DMS114 treated with DMSO at 0.1 percent for 48 hours (cell line): ENCODE measurements at regions not wholly inside any gene's neighbourhood (a gene's known extent, or its start where the extent isn't known, plus 50 kb on each side); places are given as distances from the start of the nearest gene placed in this dataset.
"Not testable (repeated sequence)": the region's sequence is repeated elsewhere in the genome, so short reads cannot be mapped to it uniquely, and the experiment has no call there.

Experiments used
- DNase-seq: peaks from one replicate; lab custom pipeline; 2025; ENCODE audit not compliant: unreplicated experiment; lab: John Stamatoyannopoulos, UW

GRCh38 chr16:60074378-60074777, 1340.3 kb upstream of the GOT2 start:
- DNase-seq, result no peak

- DNase-seq, result no peak
Measured at GRCh38 chr16:60073376-60073775, 1339.3 kb upstream of the GOT2 start.

DNA sequence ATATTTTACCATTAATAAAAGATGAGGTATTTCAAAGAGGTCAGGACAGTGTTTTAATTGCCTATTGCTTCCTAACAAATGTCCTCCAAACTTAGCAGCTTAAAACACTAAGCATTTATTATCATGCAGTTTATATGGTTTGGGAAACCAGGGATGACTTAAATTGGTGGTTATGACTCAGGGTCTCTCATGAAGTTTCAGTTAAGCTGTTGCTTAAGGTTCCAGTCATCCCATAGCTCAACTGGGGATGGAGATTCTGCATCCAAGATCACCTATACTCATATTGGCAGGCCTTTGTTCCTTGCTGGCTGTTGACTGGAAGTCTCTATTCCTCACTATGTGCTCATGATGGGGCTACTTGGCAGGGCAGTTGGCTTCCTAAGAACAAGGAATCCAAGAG, 1329.9 kb upstream of the GOT2 start:
- no peak for DNase-seq

GRCh38 chr16:60061396-60061795, 1327.3 kb upstream of the GOT2 start:
- no peak for DNase-seq

DNA sequence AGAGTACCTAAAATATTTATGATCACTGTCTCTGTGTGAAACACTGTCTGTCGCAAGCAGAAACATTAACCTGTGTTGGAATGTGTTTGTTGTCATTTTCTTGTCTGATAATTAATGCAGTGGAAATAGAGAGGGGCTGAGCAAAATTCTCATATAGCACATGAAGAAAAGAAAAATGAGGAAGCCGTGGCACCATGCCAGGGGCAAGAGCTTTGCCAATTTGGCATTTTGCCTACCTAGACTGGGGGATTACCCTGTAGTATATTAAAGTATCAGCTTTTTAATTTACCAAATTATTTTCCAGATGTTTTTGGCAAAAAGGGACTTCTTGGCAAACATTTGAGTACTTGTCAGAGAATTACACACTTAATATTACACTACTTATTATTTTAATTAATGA, 1326.6 kb upstream of the GOT2 start:
- no peak for DNase-seq

DNA sequence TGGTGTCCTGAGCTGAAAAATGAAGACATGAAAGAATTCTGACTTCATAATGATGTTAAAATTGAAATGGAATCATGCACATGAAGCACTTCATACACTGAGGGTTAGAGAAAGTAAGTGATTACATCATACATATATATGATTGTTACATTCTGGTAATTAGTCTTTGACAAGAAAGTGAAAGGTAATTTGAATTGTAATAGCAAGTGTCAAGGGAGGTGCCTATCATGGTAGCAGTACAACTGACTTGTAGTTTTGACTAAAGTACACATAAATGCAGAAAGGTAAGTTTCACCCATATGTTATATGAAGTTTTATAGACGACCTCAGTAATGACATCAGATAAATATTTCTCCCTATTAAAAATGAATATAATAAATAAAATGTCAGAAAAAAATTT, 1325.0 kb upstream of the GOT2 start:
- DNase-seq, result no peak

DNA sequence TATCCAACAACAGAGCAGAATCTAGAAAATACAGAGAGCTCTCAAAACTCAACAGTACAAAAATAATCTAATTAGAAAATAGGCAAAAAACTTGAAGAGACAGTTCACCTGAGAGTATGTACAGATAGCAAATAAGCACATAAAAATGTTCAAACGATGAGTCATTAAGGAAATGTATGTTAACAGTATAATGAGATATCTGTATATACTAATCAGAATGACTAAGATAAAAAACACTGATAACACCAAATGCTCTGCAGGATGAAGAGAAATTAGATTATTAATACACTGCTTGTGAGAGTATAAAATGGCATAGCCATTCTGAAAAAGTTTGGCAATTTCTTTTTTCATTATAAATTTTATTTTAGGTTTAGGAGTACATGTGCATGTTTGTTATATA, 1307.6 kb upstream of the GOT2 start:
- DNase-seq, result no peak

- no peak for DNase-seq
Measured at GRCh38 chr16:60031740-60032139, 1297.6 kb upstream of the GOT2 start.

GRCh38 chr16:60027351-60027750, 1293.2 kb upstream of the GOT2 start:
- DNase-seq, result no peak

- no peak for DNase-seq
Measured at GRCh38 chr16:60013076-60013475, 1279.0 kb upstream of the GOT2 start.

DNA sequence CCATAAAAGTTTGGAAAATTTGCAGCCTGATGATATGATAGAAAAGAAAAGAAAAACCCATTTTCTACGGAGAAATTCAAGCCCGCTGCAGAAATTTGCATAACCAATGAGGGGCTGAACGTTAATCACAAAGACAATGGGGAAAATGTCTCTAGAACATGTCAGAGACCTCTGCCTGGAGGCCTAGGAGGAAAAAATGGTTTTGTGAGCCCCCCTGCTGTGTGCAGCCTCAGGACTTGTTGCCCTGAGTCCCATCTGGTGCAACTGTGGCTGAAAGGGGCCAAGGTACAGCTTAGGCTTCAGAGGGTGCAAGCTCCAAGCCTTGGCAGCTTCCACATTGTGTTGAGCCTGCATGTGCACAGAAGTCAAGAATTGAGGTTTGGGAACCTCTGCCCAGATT, 1267.4 kb upstream of the GOT2 start:
- no peak for DNase-seq

- DNase-seq, result no peak
Measured at GRCh38 chr16:59997706-59998105, 1263.6 kb upstream of the GOT2 start.

DNA sequence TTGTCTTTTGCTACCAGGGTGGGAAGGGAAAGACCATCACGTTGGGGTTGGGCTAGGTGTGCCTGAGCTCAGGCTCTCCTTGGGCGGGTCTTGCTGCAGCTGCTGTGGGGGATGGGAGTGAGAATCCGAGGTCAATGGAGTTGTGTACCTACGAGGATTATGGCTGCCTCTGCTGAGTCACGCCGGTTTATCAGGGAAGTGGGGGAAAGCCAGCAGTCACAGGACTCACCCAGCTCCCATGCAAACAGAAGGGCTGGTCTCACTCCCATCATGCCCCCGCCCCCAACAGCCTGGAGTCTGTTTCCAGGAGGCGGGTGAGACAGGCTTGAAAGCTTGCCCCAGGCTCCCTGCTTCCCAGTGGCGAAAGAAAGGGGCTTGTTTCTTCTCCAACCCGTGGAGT, 1259.0 kb upstream of the GOT2 start:
- no peak for DNase-seq

DNA sequence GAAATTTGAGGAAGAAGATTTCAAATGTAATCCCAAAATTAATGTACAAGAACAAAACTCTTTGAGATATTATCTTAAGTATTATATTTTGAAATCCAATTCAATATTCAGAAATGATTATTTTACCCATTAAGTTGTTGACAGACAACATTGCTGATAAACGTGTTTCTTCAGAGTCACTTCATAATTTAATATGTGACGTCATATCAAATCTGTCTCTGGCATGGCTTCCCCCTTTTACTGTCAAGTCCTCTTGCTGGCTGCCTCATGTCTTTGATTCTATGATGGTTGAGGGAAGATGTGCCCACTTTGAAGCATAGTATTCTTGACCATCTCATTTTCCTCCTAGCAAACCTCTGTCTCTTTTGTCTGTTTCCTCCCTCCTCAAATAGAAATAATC, 1257.1 kb upstream of the GOT2 start:
- no peak for DNase-seq

GRCh38 chr16:59988591-59988990, 1254.5 kb upstream of the GOT2 start:
- no peak for DNase-seq

DNA sequence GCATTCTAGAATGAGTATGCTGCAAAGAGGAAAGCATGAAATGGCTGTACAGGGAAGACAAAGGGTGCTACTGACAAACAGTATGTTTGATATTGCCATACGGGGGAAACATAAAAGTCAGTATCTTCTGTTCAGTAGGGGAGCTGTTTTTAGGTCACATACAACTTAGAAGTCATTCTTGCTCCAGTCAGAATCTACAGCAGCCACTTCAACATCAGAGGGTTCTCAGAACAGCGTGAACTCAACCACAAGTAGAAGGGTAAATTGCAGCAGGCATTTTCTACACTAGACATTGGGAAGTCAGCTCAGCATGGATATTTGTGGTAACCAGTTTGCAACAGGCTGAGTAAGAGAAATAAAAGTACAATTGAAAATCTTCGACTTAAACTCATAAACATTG, 1241.8 kb upstream of the GOT2 start:
- DNase-seq, result no peak

GRCh38 chr16:59973966-59974365, 1239.8 kb upstream of the GOT2 start:
- no peak for DNase-seq

- no peak for DNase-seq
Measured at GRCh38 chr16:59971264-59971663, 1237.1 kb upstream of the GOT2 start.

DNA sequence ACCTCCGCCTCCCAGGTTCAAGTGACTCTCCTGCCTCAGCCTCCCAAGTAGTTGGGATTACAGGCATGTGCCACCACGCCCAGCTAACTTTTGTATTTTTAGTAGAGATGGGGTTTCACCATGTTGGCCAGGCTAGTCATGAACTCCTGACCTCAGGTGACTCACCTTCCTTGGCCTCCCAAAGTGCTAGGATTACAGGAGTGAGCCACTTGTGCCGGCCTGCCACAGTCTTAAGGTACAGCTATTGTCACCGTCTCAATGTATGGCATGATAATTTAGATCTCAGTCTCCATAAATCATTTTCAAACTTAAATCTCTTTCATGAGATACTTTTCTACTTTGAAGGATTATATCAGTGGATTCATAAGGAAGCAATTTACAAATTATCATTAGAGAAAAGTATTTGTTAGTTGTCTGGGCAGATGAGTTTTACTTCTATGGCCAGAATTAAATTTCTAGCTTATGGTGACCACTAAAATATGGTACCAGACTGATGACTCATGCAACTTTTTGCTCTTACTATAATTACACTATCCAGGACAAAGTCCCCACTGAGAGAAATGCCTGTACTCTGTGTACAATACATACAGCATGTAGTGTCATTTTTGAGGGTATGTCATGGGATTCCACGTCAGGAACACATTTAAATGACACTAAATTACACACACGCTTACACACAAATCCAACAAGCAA, 1230.3 kb upstream of the GOT2 start:
- DNase-seq, result no peak

GRCh38 chr16:59959311-59959710, 1225.2 kb upstream of the GOT2 start:
- no peak for DNase-seq

- no peak for DNase-seq
Measured at GRCh38 chr16:59950431-59950830, 1216.3 kb upstream of the GOT2 start.

- DNase-seq, result not testable (repeated sequence)
Measured at GRCh38 chr16:59944041-59944440, 1209.9 kb upstream of the GOT2 start.

- DNase-seq, result no peak
Measured at GRCh38 chr16:59941594-59941993, 1207.5 kb upstream of the GOT2 start.

- no peak for DNase-seq
Measured at GRCh38 chr16:59920054-59920453, 1185.9 kb upstream of the GOT2 start.
